SK-N-MC (cell line): ENCODE measurements at regions not wholly inside any gene's neighbourhood (a gene's known extent, or its start where the extent isn't known, plus 50 kb on each side); places are given as distances from the start of the nearest gene placed in this dataset.

Experiments
- EZH2 ChIP-seq: fragments of 200-600 bp; sonication (generic); IDR thresholded peaks from one replicate; pipeline ENCODE4 v1.6.1; 2017; ENCODE audit warnings: antibody characterized with exemption
- FOXP2 ChIP-seq: optimal IDR thresholded peaks from 2 replicates; pipeline ENCODE3; 2011; ENCODE audit warnings: mild to moderate bottlenecking, moderate library complexity; ENCODE audit not compliant: insufficient read depth; ENCODE audit errors: extremely low read length, control extremely low read depth
- POLR2AphosphoS5 ChIP-seq: IDR thresholded peaks from 2 replicates; pipeline ENCODE4 v1.6.1; 2012; ENCODE audit warnings: mild to moderate bottlenecking, low read depth, low read length, borderline replicate concordance

DNA sequence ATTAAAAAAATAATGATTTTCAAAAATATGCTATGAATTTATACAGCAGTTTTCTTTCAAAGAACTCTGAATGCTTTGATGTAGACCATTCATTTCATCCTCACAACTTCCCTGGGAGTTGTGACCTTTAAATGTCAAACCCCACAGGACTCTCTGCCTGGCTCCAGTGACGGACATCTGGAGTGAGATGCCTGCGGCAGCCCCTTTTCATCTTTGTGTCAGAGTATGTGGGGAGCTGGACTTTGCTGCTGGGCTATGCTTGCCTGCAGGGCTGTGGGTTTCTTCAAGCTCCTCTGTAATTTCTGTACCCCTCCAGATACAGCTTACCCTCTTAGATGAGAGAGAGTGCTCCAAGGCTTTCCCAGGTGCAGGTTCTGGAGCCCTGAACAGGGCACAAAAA is 70.6 kb upstream of the RASGRP1 start:
- TF ChIP-seq POLR2AphosphoS5 (no peak), EZH2 (no peak), FOXP2 (no peak)
